T-cell (primary cell): ENCODE measurements at regions not wholly inside any gene's neighbourhood (a gene's known extent, or its start where the extent isn't known, plus 50 kb on each side); places are given as distances from the start of the nearest gene placed in this dataset.
A peak's percentile ranks its signal among the peaks of the same experiment; 100 is the strongest.

ENCODE experiments used
- ATAC-seq, 4 experiments: fragments of 200-7000 bp in 3 of 4; fragments of 150-1000 bp in 1 of 4; cut with Tn5 transposase; replicated peaks in 1 of 4; 1 replicate in 3 of 4; 2 replicates in 1 of 4; pipeline ENCODE4 v1.10.0; 2021; ENCODE audit warnings: moderate library complexity in 3 of 4, mild to moderate bottlenecking in 2 of 4, moderate number of reproducible peaks in 1 of 4
- CTCF ChIA-PET, 2 donors: fragments of 300-600 bp; sonication (Branson Sonifier 250); formaldehyde crosslinking; loops; one replicate each; lab custom pipeline; 2022; ENCODE audit warnings: antibody characterized with exemption in 2 of 2; lab: Charles Lee
- POLR2A ChIA-PET, 2 donors: fragments of 300-600 bp; sonication (Branson Sonifier 250); formaldehyde crosslinking; loops; one replicate each; lab custom pipeline; 2022; ENCODE audit warnings: antibody characterized with exemption in 2 of 2; lab: Charles Lee
- DNase-seq, 35 experiments: peaks; one replicate each; pipeline versions ENCODE4 v3.0.0 to v3.0.0-alpha.2; 2013 to 2023
- H3K27ac ChIP-seq: one replicate; pipeline ENCODE4 v1.5.1; 2013; ENCODE audit warnings: low read length
- H3K27me3 ChIP-seq, 2 experiments: replicated peaks in 1 of 2; 1 replicate in 1 of 2; 2 replicates in 1 of 2; pipeline versions ENCODE4 v1.6.1 to v1.7.0; 2013; ENCODE audit warnings: low read length in 1 of 2, mixed read lengths in 1 of 2; ENCODE audit not compliant: control insufficient read depth in 2 of 2, insufficient read depth in 2 of 2; ENCODE audit errors: extremely low read depth in 1 of 2
- H3K36me3 ChIP-seq, 2 donors: 1 replicate in 1 of 2; 2 replicates in 1 of 2; pipeline versions ENCODE4 v1.6.1 to v1.7.0; 2013; ENCODE audit warnings: low read length in 1 of 2; ENCODE audit not compliant: control insufficient read depth in 2 of 2, insufficient read depth in 1 of 2; ENCODE audit errors: extremely low read depth in 1 of 2
- H3K4me1 ChIP-seq, 2 experiments: 1 replicate in 1 of 2; 2 replicates in 1 of 2; pipeline versions ENCODE4 v1.6.1 to v1.7.0; 2013; ENCODE audit warnings: low read length in 2 of 2, mixed read lengths in 1 of 2; ENCODE audit not compliant: insufficient read depth in 2 of 2, control insufficient read depth in 1 of 2; ENCODE audit errors: extremely low read depth in 1 of 2
- H3K4me3 ChIP-seq, 2 donors: 1 replicate in 1 of 2; 2 replicates in 1 of 2; pipeline versions ENCODE4 v1.5.1 to v1.7.0; 2013; ENCODE audit warnings: mild to moderate bottlenecking in 2 of 2, low read length in 1 of 2, moderate library complexity in 1 of 2; ENCODE audit not compliant: control insufficient read depth in 1 of 2; ENCODE audit errors: extremely low read depth in 1 of 2
- H3K9me3 ChIP-seq: 2 replicates; pipeline ENCODE4 v1.7.0; 2013
- H3K27ac Mint-ChIP-seq, 2 donors: one replicate each; pipeline ENCODE4 v1.8.0; 2020 to 2021; ENCODE audit warnings: mild to moderate bottlenecking in 2 of 2, mixed read lengths in 2 of 2
- H3K27me3 Mint-ChIP-seq, 2 donors: one replicate each; pipeline ENCODE4 v1.8.0; 2021 to 2022; ENCODE audit warnings: mixed read lengths in 2 of 2
- H3K36me3 Mint-ChIP-seq: one replicate; pipeline ENCODE4 v1.8.0; 2021; ENCODE audit warnings: mixed read lengths
- H3K4me1 Mint-ChIP-seq, 3 donors: one replicate each; pipeline ENCODE4 v1.8.0; 2020 to 2022; ENCODE audit warnings: mixed read lengths in 3 of 3, mild to moderate bottlenecking in 1 of 3
- H3K4me3 Mint-ChIP-seq, 3 donors: one replicate each; pipeline ENCODE4 v1.8.0; 2020 to 2022; ENCODE audit warnings: mild to moderate bottlenecking in 3 of 3, mixed read lengths in 3 of 3, moderate library complexity in 3 of 3
- H3K9me3 Mint-ChIP-seq, 3 donors: one replicate each; pipeline ENCODE4 v1.8.0; 2020 to 2022; ENCODE audit warnings: mixed read lengths in 3 of 3
- WGBS: methylation state at CpG from one replicate; pipeline ENCODE4 v1.1.5; 2013; ENCODE audit warnings: missing lambda C conversion rate; ENCODE audit not compliant: insufficient coverage; 5-methylcytosine and 5-hydroxymethylcytosine counted together

DNA sequence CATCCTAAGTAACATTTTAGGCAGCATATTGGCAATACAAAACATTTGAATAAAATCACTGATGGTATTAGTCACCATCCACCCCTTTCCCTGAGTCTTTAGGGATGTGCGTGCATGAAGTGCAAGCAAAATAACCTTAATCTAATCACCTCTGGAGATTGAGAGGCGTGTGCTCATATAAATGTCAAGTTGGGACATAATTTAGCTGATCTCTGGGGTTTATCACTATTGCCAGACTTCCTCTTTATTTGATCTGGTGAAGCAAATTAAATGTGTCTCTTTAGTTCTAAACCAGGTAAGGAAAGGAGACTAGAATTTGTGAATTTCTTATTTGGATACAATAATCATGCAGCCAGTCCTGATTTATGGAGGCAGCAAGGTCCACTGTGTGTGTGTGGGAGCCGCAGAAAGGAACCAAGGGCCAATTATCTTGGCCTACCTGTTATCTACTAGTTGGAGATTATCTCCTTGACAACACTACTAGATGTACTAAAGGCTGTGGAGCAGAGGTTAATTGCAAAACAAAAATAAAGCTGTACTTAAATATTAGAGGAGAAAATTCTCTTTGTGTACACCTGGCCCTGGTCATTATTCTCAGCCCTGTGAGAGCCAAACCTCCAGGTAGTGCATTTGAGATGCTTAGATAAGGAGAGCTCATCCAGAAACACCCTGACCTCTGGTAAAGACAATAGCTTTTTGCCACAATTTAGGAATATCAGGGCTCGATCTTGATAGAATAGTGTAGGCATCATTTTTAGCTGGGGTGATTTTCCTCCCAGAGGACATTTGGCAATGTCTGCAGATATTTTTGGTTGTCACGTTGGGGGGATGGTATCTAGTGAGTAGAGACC lies 78.2 kb downstream of the HRH4 start:
- ATAC-seq (no peak), DNase-seq (no peak)
- no peaks in the 10 kb centered on the region for H3K4me1 ChIP-seq
- no peaks in the 10 kb centered on the region for H3K36me3 ChIP-seq
- H3K4me3 Mint-ChIP-seq = no peak overlapping the region
- H3K9me3 Mint-ChIP-seq = no peaks in the 10 kb centered on the region
- WGBS = no CpG with 5 or more reads among the region's 5 CpGs
- peaks cover 0 to 6% of the 10 kb centered on the region in 2 experiments for H3K27me3 ChIP-seq
- ChIA-PET CTCF (no interaction called here), POLR2A (no interaction called here)
- no peaks in the 10 kb centered on the region for H3K4me1 Mint-ChIP-seq
- H3K9me3 ChIP-seq = no peaks in the 10 kb centered on the region
- no peak overlapping the region for H3K4me3 ChIP-seq
- no peak overlapping the region for H3K27ac ChIP-seq
- H3K27me3 Mint-ChIP-seq = peaks cover 7 to 13% of the 10 kb centered on the region in 2 donors
- no peaks in the 10 kb centered on the region for H3K36me3 Mint-ChIP-seq
- H3K27ac Mint-ChIP-seq = no peak overlapping the region

GRCh38 chr18:24539866-24540617 lies 79.6 kb downstream of the HRH4 start:
- Histone ChIP-seq H3K4me1 (no peaks in the 10 kb centered on the region), H3K27me3 (peaks cover 0 to 6% of the 10 kb centered on the region in 2 experiments), H3K9me3 (no peaks in the 10 kb centered on the region), H3K27ac (no peak overlapping the region), H3K36me3 (no peaks in the 10 kb centered on the region), H3K4me3 (no peak overlapping the region)
- Mint-ChIP-seq H3K36me3 (no peaks in the 10 kb centered on the region), H3K4me1 (no peaks in the 10 kb centered on the region), H3K27ac (no peak overlapping the region), H3K4me3 (no peak overlapping the region), H3K9me3 (no peaks in the 10 kb centered on the region), H3K27me3 (peaks cover 4 to 17% of the 10 kb centered on the region in 2 donors)
- POLR2A ChIA-PET = interaction anchor here in 1 of 2 donors (0.5 kb wide), 1 partner anchor 1613 kb away, joined by 3 read pairs; no protein-coding TSS in a partner anchor
- 33% methylated on average over 1 of the region's 4 CpGs for WGBS
- DNase-seq (no peak), ATAC-seq (no peak)
- CTCF ChIA-PET = no interaction called here

DNA sequence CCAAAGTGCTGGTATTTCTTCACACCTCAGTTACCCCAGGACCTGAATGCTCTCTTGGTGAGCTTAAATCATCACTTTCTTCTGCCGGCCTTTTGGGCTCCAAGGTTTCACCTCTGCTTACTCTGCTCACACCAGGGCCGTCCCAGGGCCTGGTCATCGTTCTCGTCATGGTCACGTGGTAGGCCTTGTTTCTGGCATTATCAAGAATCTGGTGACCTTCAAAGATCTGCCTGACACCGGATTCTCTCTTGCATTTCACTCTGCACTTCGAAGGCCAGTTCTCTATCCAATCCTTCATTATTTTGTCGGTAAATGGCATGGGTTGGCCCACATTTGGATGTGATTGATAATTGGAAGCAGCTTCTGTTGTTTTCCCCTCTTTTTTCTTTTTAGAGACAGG lies 80.5 kb downstream of the HRH4 start:
- H3K4me1 ChIP-seq = no peaks in the 10 kb centered on the region
- Mint-ChIP-seq H3K36me3 (no peaks in the 10 kb centered on the region), H3K27ac (no peak overlapping the region), H3K9me3 (no peaks in the 10 kb centered on the region), H3K4me1 (no peaks in the 10 kb centered on the region), H3K4me3 (no peak overlapping the region), H3K27me3 (peaks cover 2 to 11% of the 10 kb centered on the region in 2 donors)
- ChIA-PET CTCF (interaction anchor here in 1 of 2 donors (0.6 kb wide), 1 partner anchor 156 kb away, joined by 3 read pairs; no protein-coding TSS in a partner anchor), POLR2A (interaction anchor here in 1 of 2 donors (0.5 kb wide), 1 partner anchor 1612 kb away, joined by 3 read pairs; no protein-coding TSS in a partner anchor)
- ATAC-seq (no peak), DNase-seq (no peak)
- H3K36me3 ChIP-seq = no peaks in the 10 kb centered on the region
- no peaks in the 10 kb centered on the region for H3K9me3 ChIP-seq
- peaks cover 0 to 6% of the 10 kb centered on the region in 2 experiments for H3K27me3 ChIP-seq
- 70% methylated on average over 5 of the region's 8 CpGs for WGBS
- no peak overlapping the region for H3K27ac ChIP-seq
- H3K4me3 ChIP-seq = no peak overlapping the region

- no peaks in the 10 kb centered on the region for H3K9me3 ChIP-seq
- DNase-seq = no peak
- POLR2A ChIA-PET = no interaction called here
- no peaks in the 10 kb centered on the region for H3K4me1 ChIP-seq
- Mint-ChIP-seq H3K27ac (no peak overlapping the region), H3K4me1 (no peaks in the 10 kb centered on the region), H3K4me3 (no peak overlapping the region), H3K36me3 (no peaks in the 10 kb centered on the region), H3K27me3 (peaks cover 4 to 10% of the 10 kb centered on the region in 2 donors), H3K9me3 (no peaks in the 10 kb centered on the region)
- no peak overlapping the region for H3K4me3 ChIP-seq
- CTCF ChIA-PET = interaction anchor here in 1 of 2 donors (0.7 kb wide), 1 partner anchor 12 kb away, joined by 4 read pairs; no protein-coding TSS in a partner anchor
- H3K27me3 ChIP-seq = peaks cover 0 to 4% of the 10 kb centered on the region in 2 experiments
- 95% methylated on average over 3 of the region's 4 CpGs for WGBS
- H3K36me3 ChIP-seq = no peaks in the 10 kb centered on the region
- ATAC-seq = no peak
- H3K27ac ChIP-seq = no peak overlapping the region
Observed at GRCh38 chr18:24543086-24543794, 82.8 kb downstream of the HRH4 start.

DNA sequence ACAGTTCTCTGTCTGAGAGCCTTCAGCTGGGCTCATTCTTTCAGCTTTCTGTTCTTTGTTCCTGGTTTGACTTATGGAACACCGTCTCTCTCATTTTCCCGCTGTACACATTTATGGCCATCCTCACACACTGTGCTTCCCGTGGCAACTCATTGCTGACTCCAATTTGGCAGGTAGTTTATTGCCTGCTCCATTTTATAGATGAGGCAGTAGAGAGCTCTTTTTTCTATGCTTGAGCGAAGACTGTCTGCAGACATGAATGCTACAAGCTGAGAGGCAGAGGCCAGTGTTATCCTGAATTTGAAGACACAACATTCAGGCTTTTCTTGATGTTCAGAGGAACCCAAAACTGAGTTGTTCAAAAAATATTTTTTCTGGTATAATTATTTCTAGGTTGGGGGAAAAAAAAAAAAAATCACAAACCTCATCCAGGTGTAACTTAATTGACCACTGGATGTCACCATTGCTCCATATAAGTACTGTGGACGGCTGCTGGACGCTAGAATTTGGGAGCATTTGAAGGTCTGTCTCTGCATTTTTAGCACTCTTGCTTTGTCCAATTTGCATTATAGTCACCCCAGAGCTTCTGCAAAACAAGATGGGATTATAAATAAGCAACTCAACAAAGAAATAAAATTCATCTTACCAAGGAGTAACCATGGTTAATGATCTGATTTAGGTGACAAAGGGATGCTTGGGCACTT lies 83.5 kb downstream of the HRH4 start:
- Mint-ChIP-seq H3K4me3 (no peak overlapping the region), H3K4me1 (no peaks in the 10 kb centered on the region), H3K36me3 (no peaks in the 10 kb centered on the region), H3K27ac (no peak overlapping the region), H3K9me3 (no peaks in the 10 kb centered on the region), H3K27me3 (peaks cover 4 to 6% of the 10 kb centered on the region in 2 donors)
- WGBS = 89% methylated on average over 2 of the region's 6 CpGs
- ChIA-PET CTCF (interaction anchor here in 1 of 2 donors (0.7 to 0.9 kb wide), 2 partner anchors 12 to 188 kb away, joined by 4 read pairs; no protein-coding TSS in a partner anchor), POLR2A (no interaction called here)
- ATAC-seq (no peak), DNase-seq (peak in 1 of 35 experiments; percentile 10)
- H3K27ac ChIP-seq = no peak overlapping the region
- no peaks in the 10 kb centered on the region for H3K4me1 ChIP-seq
- no peaks in the 10 kb centered on the region for H3K36me3 ChIP-seq
- peaks cover 0 to 4% of the 10 kb centered on the region in 2 experiments for H3K27me3 ChIP-seq
- no peaks in the 10 kb centered on the region for H3K9me3 ChIP-seq
- no peak overlapping the region for H3K4me3 ChIP-seq
